Left hindlimb (tissue), 1 donor: ENCODE measurements at regions not wholly inside any gene's neighbourhood (a gene's known extent, or its start where the extent isn't known, plus 50 kb on each side); places are given as distances from the start of the nearest gene placed in this dataset.

Experiments
- DNase-seq: peaks from one replicate; pipeline ENCODE4 v3.0.0-alpha.2; 2018

- DNase-seq: no peak
Observed at GRCh38 chr9:26735160-26735559, 157.4 kb downstream of the CAAP1 start.

DNA sequence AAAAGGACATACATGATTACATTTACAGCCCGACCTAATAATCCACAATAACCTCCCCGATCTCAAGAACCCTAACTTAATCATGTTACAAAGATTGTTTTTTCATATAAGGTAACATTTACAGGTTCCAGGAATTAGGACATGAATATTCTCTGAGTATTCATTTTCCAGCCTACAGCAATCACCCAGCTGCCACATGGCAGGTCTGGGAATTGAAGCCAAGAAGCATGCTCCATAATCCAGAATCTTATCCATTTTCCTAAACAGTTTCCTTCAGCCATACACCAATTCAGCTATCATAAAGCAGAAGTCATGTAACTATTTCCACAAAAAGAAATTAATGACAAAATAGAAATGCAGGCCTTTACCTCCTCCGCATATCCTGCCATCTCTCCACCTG lies 163.4 kb downstream of the CAAP1 start:
- DNase-seq: no peak

DNA sequence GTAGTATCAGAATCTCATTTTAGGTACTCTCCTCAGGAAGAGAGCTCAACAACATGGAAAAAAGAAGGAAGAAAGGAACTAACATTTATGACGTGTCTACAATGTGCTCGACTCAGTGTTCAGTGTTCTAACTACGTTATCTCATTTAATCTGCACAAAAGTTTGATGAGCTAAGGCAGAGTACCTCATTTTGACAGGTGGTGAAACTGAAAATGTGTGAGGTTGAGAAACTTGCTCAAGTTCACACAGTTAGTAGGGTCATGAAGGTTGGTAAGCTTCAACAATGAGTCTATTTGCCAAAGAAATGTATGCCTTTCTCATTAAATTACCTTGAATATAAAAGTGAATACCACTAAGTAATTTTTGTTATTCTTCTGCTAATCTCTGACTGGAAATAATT lies 165.1 kb downstream of the CAAP1 start:
- DNase-seq: no peak

DNA sequence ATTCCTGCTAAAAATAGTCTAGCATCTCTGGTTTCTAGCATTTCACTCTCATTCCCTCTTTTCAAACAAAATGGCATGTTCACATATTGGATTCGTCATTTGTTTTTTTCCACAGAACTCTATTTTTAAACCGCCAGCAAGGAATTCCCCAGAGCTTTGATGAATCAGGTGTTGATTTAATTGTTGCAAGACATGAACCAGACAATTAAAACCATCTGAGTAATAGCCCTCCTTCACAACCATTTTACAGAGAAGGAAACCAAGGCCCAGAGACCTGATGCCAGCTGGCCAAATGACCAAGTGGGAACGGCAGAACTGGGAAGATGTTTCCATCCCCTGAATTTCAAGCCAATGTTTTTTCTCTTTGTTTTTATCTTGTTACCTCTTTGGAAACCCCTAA lies 167.0 kb downstream of the CAAP1 start:
- DNase-seq: no peak

GRCh38 chr9:26723486-26723885 lies 169.1 kb downstream of the CAAP1 start:
- peak; percentile 24 for DNase-seq

- no peak for DNase-seq
Observed at GRCh38 chr9:26722755-26723154, 169.8 kb downstream of the CAAP1 start.

DNA sequence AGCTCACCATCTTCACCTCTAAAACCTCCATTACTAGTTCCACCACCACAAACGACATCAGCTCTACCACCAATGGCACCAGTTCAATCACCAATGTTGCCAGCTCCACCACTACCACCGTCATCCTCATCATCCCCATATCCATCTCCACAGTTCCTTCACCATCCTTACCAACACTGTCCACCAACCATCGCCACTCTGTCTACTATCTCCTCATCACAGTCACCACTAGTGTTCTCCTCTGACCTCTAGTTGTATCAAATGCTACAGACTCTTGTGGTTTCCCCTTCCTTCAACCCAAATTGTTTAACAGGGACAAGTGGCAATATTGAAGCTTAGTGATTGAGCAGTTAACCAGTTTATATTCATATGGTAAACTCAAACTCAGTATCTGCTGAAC lies 182.6 kb downstream of the CAAP1 start:
- DNase-seq: no peak

DNA sequence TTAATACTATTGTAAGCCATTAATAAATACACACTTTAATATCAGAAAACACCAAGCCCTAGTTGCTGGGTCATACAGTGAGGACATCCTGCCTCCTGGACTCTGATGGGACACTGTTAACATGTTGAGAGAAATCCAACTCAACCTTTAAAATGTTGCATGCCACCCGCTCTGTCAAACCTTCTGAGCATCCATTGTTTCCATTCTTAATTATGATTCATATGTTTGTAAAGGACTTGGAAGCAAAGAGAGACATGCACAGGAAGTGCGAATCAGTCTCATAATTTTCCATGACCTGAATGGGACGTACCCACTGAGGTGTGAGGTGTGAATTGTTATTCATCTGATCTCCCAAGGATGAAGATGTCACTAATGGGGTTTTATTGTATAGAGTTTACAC lies 186.4 kb downstream of the CAAP1 start:
- no peak for DNase-seq

DNA sequence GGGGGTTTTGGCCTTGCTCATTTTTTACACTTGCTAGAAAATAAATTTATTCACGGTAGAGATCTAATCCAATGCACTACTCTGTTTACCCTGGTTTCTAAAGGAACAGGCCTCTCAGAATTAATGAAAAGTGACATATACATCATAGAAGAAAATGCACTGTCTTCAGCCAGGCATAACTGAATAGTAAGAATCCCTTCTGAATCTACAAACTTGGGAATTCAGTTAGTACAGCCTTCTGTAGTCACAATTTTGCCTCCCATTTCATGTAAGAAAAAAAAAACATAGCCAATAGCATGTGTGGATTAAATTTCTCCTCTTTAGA lies 197.3 kb downstream of the CAAP1 start:
- no peak for DNase-seq

GRCh38 chr9:26694381-26695297 lies 198.0 kb downstream of the CAAP1 start:
- DNase-seq: no peak

DNA sequence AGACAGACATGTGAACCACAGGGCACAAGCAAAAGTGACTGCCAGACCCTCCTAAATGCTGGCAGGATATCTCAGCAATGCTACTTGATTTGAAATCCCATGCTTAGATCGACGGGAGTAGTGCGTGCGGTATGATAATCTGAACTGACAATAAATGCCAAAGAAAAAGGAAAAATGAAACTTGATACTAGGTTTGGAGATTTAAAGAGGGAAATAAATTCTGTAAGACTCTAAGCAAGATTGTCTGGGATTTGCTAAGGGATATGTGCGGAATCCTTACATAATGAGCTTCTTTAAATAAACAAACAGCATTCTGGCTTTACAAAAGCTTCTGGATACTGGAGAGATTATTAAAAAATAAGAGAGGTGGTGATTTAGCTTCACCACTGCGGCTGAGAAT lies 203.6 kb downstream of the CAAP1 start:
- DNase-seq: no peak

DNA sequence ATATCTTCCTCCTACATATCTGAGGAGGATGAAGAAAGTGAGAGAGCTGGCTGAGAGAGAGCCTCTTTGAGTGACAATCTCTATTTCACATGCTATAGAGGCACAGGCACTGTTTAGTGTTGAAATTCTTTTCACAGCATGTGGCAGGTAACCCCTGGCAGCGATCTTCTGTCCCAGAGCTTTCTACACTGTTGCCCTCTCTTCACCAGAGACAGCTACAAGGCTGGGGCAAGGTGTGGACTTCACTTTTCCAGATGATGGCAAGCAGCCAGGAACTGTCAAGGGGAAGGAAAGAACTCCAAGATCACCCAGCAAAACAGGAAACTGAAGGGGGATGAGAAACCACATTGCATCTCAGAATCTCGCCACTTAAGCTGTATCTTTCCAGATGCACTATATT lies 205.2 kb downstream of the CAAP1 start:
- no peak for DNase-seq

- DNase-seq: no peak
Observed at GRCh38 chr9:26685818-26686217, 206.8 kb downstream of the CAAP1 start.

- no peak for DNase-seq
Observed at GRCh38 chr9:26684029-26684428, 208.6 kb downstream of the CAAP1 start.

DNA sequence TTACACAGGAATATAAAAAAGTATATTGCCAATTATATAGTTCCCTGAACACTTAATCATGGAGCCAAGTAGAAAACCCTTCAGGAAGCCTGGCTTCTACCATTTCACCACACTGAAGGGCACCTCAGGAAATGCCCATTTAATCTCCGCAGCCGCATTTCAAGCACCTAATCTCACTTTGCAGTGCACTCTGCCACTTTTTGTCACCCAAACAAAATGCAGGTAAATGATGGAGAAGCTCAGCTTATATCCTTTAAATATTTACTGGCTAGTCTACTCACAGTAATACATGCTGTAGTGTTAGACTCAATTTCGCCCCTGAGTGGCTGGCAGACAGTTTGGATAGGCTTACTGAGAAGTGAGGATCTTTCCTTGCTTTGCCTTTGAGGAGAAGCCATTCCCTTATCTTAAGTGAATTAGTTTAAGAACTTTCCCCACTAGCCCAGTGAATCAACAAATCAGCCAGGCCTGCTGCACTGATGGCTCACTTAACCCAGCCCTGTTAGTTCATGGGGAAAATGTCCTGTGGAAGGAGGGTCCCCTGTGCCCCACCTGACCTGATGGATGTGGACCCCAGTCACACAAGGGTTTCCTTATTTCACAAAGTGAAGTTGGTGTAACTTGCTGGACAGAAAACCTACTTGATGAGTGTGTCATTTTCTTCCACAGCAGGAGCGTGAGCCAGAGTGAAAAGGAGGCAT lies 209.7 kb downstream of the CAAP1 start:
- no peak for DNase-seq

GRCh38 chr9:26682041-26682440 lies 210.6 kb downstream of the CAAP1 start:
- DNase-seq: no peak

- no peak for DNase-seq
Observed at GRCh38 chr9:26677965-26678706, 214.5 kb downstream of the CAAP1 start.

DNA sequence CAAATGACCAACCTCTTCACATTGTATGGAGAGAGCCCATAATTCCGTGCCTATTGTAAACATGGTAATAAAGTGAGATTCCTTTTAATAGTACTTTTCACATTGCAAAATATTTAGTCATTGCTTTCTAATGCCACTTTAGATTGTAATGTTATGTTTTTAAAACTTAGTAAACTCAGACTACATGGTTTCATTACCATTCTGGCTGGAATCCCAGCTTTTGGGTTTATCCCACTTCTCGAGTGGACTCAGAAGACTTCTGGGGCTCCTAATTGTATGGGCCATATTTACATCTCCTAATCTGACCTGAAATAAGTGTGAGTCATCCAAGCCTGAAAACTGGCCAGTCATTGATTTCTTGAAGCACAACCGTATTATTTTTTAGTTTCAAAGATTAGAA lies 217.6 kb downstream of the CAAP1 start:
- no peak for DNase-seq

- no peak for DNase-seq
Observed at GRCh38 chr9:26673261-26673660, 219.3 kb downstream of the CAAP1 start.

DNA sequence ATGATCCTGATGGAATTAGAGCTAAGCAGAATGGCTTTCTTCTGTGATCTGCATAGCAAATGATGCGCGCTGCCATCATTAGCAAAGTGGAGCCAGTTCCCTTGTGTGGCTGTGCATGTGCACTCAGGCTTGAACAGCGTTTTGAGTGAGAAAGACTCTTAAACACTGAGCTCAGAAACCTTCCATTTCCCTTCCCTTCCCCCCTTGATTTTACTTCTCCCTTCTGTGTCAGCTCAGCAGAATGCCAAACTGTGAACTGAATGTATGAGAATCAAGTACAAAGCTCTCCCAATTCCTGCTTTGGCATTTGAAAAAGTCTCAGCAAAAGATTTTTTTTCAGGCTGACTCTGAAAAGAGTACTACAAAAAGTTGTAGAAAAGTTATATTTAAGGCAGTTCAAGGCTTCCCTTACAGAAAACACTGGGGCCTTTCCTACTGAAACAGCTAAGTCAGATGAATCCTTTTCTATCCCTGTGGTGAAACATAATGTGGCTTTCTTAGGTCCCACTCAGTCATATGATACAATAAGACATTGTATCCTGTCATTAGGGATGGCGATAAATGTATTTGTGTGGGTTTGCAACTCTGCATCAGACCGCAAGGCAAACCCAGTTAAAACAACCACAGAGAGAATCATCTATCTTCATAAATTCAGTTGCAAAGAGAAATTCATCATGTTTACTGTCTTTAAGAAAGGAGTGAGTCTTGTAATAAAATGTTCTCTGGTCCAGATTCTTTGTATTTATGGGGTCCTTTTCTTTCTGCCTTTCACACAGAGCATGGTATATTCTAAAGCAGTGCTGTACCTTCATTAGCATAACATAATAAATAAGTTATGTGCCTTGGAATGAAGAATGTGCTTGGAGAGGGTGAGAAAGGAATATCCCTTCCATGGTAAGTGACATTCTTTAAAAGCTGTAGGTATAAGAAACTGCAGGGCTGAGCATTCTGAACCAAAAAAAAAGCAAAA lies 222.6 kb downstream of the CAAP1 start:
- no peak for DNase-seq

DNA sequence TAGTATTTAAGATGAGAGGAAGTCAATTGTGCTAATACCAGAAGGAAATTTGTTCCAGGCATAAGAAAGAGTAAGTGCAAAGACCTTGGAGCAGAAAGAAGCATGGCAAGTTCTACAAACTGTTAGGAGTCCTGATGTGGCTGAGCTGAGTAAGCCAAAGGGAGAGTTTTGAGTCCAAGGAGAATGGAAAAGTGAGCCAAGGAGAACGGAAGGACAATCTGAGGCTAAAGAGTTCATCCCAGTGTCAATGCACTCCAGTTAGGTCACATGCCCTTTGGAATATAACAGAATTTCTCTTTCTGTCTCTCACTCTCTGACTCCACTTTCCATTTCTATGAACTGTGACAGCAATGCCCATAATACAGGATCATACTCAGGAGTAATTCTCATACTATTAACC lies 224.7 kb downstream of the CAAP1 start:
- no peak for DNase-seq

DNA sequence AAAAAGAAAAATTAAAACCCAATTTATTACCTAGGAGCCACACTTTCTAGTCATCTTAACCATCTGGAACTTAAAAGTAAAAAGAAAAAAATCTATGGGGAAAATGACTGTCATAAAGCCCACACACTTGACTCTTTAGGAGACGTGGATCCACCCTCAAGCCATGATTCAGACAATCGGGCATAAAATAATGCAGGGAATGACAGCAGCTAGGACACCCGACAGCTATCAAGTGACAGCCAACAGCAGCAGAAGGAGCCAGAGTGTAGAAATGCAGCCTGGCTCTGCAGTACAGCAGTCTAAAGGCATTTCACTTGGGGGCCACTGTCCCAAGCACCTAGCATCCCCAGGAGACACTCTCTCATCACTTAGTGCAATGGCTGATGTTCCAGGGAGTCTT lies 226.9 kb downstream of the CAAP1 start:
- no peak for DNase-seq
